ENCODE measurements at regions not wholly inside any gene's neighbourhood (a gene's known extent, or its start where the extent isn't known, plus 50 kb on each side); places are given as distances from the start of the nearest gene placed in this dataset.

GRCh38 chr10:31261511-31262311 lies 57.3 kb upstream of the ZEB1 start:
- no peaks in the 10 kb centered on the region for H3K36me3 ChIP-seq (ENCODE audit: insufficient read depth, low read depth, low read length)
- no peak overlapping the region for H3K27ac ChIP-seq (ENCODE audit: low read length)
- H3K4me1 ChIP-seq (ENCODE audit: insufficient read depth, low read length) = no peaks in the 10 kb centered on the region
- no peak overlapping the region for H3K4me3 ChIP-seq (ENCODE audit: low read length)
- no peaks in the 10 kb centered on the region for H3K9me3 ChIP-seq (ENCODE audit: insufficient read depth, low read depth, low read length)
- H3K9ac ChIP-seq (ENCODE audit: low read depth, low read length) = no peak overlapping the region
- no peaks in the 10 kb centered on the region for H3K27me3 ChIP-seq (ENCODE audit: insufficient read depth, low read length)

GRCh38 chr10:31262672-31263071 lies 56.3 kb upstream of the ZEB1 start:
- Histone ChIP-seq H3K27ac (ENCODE audit: low read length) (no peak overlapping the region), H3K9ac (ENCODE audit: low read depth, low read length) (no peak overlapping the region), H3K4me3 (ENCODE audit: low read length) (no peak overlapping the region), H3K27me3 (ENCODE audit: insufficient read depth, low read length) (no peaks in the 10 kb centered on the region), H3K36me3 (ENCODE audit: insufficient read depth, low read depth, low read length) (no peaks in the 10 kb centered on the region), H3K9me3 (ENCODE audit: insufficient read depth, low read depth, low read length) (no peaks in the 10 kb centered on the region), H3K4me1 (ENCODE audit: insufficient read depth, low read length) (no peaks in the 10 kb centered on the region)

GRCh38 chr10:31263903-31264302 lies 55.1 kb upstream of the ZEB1 start:
- Histone ChIP-seq H3K9me3 (ENCODE audit: insufficient read depth, low read depth, low read length) (no peaks in the 10 kb centered on the region), H3K27me3 (ENCODE audit: insufficient read depth, low read length) (no peaks in the 10 kb centered on the region), H3K9ac (ENCODE audit: low read depth, low read length) (no peak overlapping the region), H3K36me3 (ENCODE audit: insufficient read depth, low read depth, low read length) (no peaks in the 10 kb centered on the region), H3K27ac (ENCODE audit: low read length) (no peak overlapping the region), H3K4me1 (ENCODE audit: insufficient read depth, low read length) (no peaks in the 10 kb centered on the region), H3K4me3 (ENCODE audit: low read length) (no peak overlapping the region)

- no peaks in the 10 kb centered on the region for H3K27me3 ChIP-seq (ENCODE audit: insufficient read depth, low read length)
- H3K27ac ChIP-seq (ENCODE audit: low read length) = no peak overlapping the region
- H3K9ac ChIP-seq (ENCODE audit: low read depth, low read length) = no peak overlapping the region
- H3K36me3 ChIP-seq (ENCODE audit: insufficient read depth, low read depth, low read length) = no peaks in the 10 kb centered on the region
- no peak overlapping the region for H3K4me3 ChIP-seq (ENCODE audit: low read length)
- no peaks in the 10 kb centered on the region for H3K4me1 ChIP-seq (ENCODE audit: insufficient read depth, low read length)
- no peaks in the 10 kb centered on the region for H3K9me3 ChIP-seq (ENCODE audit: insufficient read depth, low read depth, low read length)
Measured at GRCh38 chr10:31268444-31269303, 50.3 kb upstream of the ZEB1 start.
